ENCODE measurements at regions not wholly inside any gene's neighbourhood (a gene's known extent, or its start where the extent isn't known, plus 50 kb on each side); places are given as distances from the start of the nearest gene placed in this dataset.

- TF ChIP-seq, protein P1, sequence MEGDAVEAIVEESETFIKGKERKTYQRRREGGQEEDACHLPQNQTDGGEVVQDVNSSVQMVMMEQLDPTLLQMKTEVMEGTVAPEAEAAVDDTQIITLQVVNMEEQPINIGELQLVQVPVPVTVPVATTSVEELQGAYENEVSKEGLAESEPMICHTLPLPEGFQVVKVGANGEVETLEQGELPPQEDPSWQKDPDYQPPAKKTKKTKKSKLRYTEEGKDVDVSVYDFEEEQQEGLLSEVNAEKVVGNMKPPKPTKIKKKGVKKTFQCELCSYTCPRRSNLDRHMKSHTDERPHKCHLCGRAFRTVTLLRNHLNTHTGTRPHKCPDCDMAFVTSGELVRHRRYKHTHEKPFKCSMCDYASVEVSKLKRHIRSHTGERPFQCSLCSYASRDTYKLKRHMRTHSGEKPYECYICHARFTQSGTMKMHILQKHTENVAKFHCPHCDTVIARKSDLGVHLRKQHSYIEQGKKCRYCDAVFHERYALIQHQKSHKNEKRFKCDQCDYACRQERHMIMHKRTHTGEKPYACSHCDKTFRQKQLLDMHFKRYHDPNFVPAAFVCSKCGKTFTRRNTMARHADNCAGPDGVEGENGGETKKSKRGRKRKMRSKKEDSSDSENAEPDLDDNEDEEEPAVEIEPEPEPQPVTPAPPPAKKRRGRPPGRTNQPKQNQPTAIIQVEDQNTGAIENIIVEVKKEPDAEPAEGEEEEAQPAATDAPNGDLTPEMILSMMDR (conservative IDR thresholded peaks at IDR 0.05) = no peak
Observed at GRCh38 chr4:81627590-81627989, 155.9 kb upstream of the RASGEF1B start.

DNA sequence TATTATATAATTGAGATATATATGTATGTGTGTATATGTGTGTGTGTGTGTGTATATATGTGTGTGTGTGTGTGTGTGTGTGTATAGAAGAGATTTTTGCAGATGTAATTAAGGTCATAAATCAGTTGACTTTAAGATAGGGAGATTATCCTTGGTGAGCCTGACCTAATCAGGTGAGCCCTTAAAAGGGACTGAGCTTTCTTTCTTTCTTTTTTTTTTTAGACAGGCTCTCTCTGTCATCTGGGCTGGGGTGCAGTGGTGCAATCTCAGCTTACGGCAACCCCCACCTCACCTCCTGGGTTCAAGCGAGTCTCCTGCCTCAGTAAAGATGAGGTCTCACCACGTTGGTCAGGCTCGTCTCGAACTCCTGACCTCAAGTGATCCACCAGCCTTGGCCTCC, 155.1 kb upstream of the RASGEF1B start:
- Histone ChIP-seq H3K36me3 (ENCODE audit: control insufficient read depth, insufficient read depth, low read length) (no peaks in the 10 kb centered on the region), H3K27me3 (ENCODE audit: control insufficient read depth, insufficient read depth, low read length, poor library complexity, severe bottlenecking) (no peaks in the 10 kb centered on the region), H3K9ac (ENCODE audit: extremely low read depth, low read length, poor library complexity, severe bottlenecking) (no peak overlapping the region), H3K4me3 (ENCODE audit: low read length) (no peak overlapping the region), H3K4me1 (ENCODE audit: control insufficient read depth, insufficient read depth, low read length) (no peaks in the 10 kb centered on the region), H3K27ac (ENCODE audit: low read depth, low read length) (no peak overlapping the region), H3K9me3 (ENCODE audit: control insufficient read depth, low read length) (no peaks in the 10 kb centered on the region)
- no peaks in the 10 kb centered on the region for H3K9me3 Mint-ChIP-seq
- H3K4me1 Mint-ChIP-seq = peaks cover 10% of the 10 kb centered on the region
- no peak overlapping the region for H3K27ac Mint-ChIP-seq
- H3K36me3 Mint-ChIP-seq (ENCODE audit: low read depth) = no peaks in the 10 kb centered on the region
- TF ChIP-seq, protein P1 (conservative IDR thresholded peaks at IDR 0.05) = no peak
- 78 to 79% methylated on average over 5 of the region's 5 CpGs for WGBS, 2 experiments (ENCODE audit: insufficient coverage in 1 of 2, insufficient read length in 1 of 2)
- H3K4me3 Mint-ChIP-seq = no peak overlapping the region
- no peaks in the 10 kb centered on the region for H3K27me3 Mint-ChIP-seq (ENCODE audit: insufficient read depth)
- no peak for DNase-seq

More at GRCh38 chr4:81627590-81627989, 155.9 kb upstream of the RASGEF1B start:
- no peaks in the 10 kb centered on the region for H3K36me3 ChIP-seq (ENCODE audit: control insufficient read depth, insufficient read depth, low read length)
- no peaks in the 10 kb centered on the region for H3K27me3 ChIP-seq (ENCODE audit: control insufficient read depth, insufficient read depth, low read length, poor library complexity, severe bottlenecking)
- H3K4me1 ChIP-seq (ENCODE audit: control insufficient read depth, insufficient read depth, low read length) = no peaks in the 10 kb centered on the region
- DNase-seq = peak; percentile 61
- H3K4me1 Mint-ChIP-seq = peaks cover 9% of the 10 kb centered on the region
- H3K4me3 Mint-ChIP-seq = no peak overlapping the region
- H3K36me3 Mint-ChIP-seq (ENCODE audit: low read depth) = no peaks in the 10 kb centered on the region
- H3K9ac ChIP-seq (ENCODE audit: extremely low read depth, low read length, poor library complexity, severe bottlenecking) = no peak overlapping the region
- peak overlapping the region; percentile 16 for H3K27ac Mint-ChIP-seq
- no peaks in the 10 kb centered on the region for H3K9me3 ChIP-seq (ENCODE audit: control insufficient read depth, low read length)
- H3K9me3 Mint-ChIP-seq = no peaks in the 10 kb centered on the region
- WGBS, 2 experiments (ENCODE audit: insufficient coverage in 1 of 2, insufficient read length in 1 of 2) = 72 to 89% methylated on average over 2 of the region's 2 CpGs
- H3K27ac ChIP-seq (ENCODE audit: low read depth, low read length) = no peak overlapping the region
- no peak overlapping the region for H3K4me3 ChIP-seq (ENCODE audit: low read length)
- H3K27me3 Mint-ChIP-seq (ENCODE audit: insufficient read depth) = no peaks in the 10 kb centered on the region

DNA sequence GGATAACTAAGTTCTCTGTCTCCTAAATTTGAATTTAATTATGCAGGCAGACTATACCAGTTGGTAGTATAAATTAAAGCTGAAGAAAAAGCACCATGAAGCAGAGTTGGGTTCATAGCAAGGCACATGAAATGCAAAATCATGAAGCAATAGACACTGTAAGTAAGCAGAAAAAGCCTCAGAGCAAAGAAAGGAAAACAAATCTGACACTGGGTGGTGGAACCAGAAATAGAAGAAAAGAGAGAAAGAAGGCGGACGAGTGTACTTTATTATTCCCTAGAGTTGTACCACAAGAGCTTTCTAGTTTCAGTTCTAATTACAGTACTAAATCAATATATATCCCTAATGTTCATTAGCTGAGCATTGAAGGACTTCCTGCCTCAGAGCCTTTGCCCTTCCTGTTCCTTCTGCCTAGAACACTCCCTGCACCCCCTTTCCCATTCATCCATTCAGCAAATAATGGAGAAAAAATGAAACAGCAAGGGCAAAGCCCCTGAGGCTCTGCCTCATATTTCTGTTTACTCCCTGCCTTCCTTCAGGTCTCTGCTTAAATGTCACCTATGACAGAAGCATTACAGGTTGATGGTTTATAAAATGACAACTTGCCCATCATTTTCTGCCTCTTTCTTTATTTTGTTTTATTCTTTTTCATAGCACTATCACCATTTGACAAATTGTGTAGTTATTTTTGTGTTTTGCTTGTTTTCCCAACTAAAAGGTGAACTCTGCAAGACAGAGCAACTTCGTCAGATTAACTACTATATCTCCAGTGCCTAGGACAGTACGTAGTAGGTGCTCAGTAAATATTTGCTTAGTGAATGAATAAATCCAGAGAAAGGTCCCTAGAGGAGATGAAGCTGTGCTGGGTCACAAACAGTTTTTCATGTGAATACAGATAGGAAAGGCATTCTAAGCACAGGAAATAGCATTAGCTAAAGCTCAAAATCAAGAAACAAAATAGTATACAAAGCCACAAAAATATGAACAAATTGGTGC, 154.0 kb upstream of the RASGEF1B start:
- peaks cover 10% of the 10 kb centered on the region for H3K4me1 Mint-ChIP-seq
- no peaks in the 10 kb centered on the region for H3K36me3 Mint-ChIP-seq (ENCODE audit: low read depth)
- Histone ChIP-seq H3K9ac (ENCODE audit: extremely low read depth, low read length, poor library complexity, severe bottlenecking) (no peak overlapping the region), H3K36me3 (ENCODE audit: control insufficient read depth, insufficient read depth, low read length) (no peaks in the 10 kb centered on the region), H3K27me3 (ENCODE audit: control insufficient read depth, insufficient read depth, low read length, poor library complexity, severe bottlenecking) (no peaks in the 10 kb centered on the region), H3K4me3 (ENCODE audit: low read length) (no peak overlapping the region), H3K27ac (ENCODE audit: low read depth, low read length) (no peak overlapping the region), H3K4me1 (ENCODE audit: control insufficient read depth, insufficient read depth, low read length) (no peaks in the 10 kb centered on the region), H3K9me3 (ENCODE audit: control insufficient read depth, low read length) (no peaks in the 10 kb centered on the region)
- H3K27ac Mint-ChIP-seq = no peak overlapping the region
- TF ChIP-seq, protein P1 (conservative IDR thresholded peaks at IDR 0.05) = no peak
- 87% methylated on average over 4 of the region's 4 CpGs; no CpG with 5 or more reads in 1 of the 2 experiments for WGBS, 2 experiments (ENCODE audit: insufficient coverage in 1 of 2, insufficient read length in 1 of 2)
- no peak for DNase-seq
- no peaks in the 10 kb centered on the region for H3K27me3 Mint-ChIP-seq (ENCODE audit: insufficient read depth)
- no peak overlapping the region for H3K4me3 Mint-ChIP-seq
- H3K9me3 Mint-ChIP-seq = no peaks in the 10 kb centered on the region
